Skin of body (tissue), 1 donor: ENCODE measurements at regions not wholly inside any gene's neighbourhood (a gene's known extent, or its start where the extent isn't known, plus 50 kb on each side); places are given as distances from the start of the nearest gene placed in this dataset.
"Not testable (repeated sequence)": the region's sequence is repeated elsewhere in the genome, so short reads cannot be mapped to it uniquely, and the experiment has no call there.

ENCODE experiments used
- DNase-seq: peaks from one replicate; lab custom pipeline; 2025; lab: John Stamatoyannopoulos, UW

DNA sequence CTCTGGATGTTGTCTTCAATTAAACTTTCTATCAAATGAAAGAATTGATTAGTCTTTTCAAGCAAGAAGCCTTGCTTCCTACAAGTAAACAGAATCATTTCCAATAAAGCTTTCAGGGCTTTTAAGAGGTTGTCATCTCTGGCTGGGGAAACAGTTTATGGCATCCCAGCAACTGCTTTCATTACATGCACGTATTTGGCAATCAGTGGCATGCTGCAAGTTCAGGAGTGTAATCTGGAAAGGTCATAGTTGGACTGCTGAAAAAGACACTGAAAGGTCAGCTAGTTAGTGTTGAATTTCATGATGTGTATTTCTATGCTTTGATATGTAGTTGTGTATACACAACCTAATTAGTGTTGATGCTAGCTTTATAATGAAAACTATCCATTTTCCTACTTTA, 332.9 kb downstream of the DSC3 start:
- no peak for DNase-seq

DNA sequence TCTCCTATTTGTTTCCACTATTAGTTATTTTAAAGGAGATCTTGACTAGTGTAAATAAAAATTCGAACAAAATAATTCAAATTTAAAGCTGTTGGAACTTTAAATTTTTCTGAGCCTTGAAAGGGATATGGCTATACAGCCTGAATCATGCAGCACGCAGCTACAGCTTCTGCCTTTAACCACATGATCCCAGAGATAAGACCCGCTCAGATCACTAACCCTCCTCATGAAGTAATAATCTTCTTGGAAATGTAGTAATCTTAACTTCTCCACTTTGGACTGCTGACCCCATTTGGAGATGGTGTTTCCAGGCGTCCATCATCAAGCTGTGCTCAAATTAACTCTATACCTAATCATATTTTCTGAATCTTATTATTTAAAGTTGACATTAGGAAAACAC, 336.6 kb downstream of the DSC3 start:
- DNase-seq, result no peak

DNA sequence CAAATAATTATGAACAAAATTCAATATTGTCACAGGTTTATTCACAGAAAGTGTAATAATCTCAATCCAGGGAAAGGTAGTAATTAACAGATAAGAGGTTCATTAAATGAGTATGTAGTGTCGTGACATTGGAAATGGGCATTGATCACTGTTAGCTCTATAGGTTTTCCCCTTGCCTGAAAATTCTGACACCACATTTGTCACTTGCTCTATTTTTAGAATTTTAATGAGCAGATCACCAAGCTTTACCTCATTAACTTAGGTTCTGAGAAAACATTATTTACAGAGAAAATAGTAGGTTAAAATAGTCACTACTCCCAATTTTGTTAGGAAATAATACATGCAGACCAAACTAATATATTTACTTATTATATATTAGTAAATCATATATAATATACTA, 344.0 kb downstream of the DSC3 start:
- no peak for DNase-seq

DNA sequence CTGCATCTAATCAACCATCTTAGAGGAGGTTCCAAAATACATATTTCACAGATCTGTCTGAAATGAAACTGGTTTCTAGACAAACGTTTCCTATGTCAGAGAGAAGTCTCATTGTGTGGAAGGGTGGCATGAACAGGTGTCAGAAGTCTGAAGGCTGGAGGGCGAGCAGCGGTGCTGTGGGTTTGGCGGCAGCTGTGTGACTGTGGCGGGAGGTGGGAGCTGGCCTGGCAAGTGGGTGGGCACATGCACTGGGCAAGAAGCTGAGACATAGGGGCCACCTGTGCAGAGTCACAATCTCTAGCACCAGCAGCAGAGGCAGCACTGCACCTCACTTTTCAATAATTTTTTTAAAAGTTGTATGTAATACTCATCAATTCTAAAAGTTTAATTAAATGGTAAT, 346.3 kb downstream of the DSC3 start:
- no peak for DNase-seq

DNA sequence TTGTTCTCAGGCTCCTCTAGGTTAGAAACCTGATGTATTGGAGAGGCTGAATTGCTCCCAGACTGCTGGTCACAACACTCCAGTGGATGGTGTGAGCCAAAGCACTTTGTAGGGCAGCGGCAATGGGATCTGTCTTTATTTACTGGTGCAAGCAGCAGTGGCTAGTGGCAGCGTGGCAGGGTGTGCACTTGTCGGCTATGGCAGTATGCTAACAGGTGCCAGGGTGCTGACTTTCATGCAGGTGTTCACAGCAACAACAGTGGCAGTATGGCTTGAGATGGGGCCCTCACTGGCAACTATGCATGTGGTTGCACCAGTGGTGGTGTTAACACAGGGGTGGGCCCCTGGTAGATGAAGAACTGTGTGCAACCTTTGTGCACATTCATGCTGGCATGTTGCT, 347.8 kb downstream of the DSC3 start:
- no peak for DNase-seq

DNA sequence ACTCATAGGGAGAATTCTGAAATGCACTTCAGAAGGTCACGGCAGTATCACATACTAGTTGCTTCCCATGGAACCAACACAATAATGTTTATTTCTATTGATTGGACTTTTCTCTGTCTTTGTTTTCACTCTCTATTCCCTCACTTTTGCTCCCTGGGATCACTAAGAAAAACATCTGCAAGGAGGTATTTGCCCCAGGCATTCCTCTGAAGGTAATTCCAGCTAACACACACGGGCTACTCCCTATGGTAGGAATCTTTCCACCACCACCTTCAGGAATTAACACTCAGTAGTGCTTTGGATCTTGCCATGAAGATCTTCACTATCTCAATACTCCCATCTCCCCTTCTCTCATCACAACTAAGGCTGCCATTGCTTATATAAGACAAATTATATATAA, 353.3 kb downstream of the DSC3 start:
- DNase-seq, result no peak

DNA sequence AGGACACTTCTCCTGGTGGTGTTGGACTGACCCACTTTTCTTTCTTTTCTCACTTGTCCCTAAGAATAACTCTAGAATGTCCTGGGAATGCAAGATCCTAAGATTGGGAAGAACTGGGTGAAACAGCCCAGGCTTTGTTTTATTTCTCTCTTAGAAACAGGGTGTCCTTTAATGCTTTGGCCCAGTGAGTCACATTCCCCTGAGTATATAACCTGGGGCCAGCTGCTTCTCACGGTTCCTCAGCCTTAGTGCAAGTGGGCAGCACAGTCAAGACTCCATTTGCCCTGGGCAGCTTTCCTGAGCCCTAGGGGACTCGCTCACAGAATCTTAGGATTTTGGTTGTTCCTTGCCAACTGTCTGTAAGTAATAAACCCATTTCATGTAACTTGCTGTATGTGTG, 355.0 kb downstream of the DSC3 start:
- DNase-seq, result no peak

DNA sequence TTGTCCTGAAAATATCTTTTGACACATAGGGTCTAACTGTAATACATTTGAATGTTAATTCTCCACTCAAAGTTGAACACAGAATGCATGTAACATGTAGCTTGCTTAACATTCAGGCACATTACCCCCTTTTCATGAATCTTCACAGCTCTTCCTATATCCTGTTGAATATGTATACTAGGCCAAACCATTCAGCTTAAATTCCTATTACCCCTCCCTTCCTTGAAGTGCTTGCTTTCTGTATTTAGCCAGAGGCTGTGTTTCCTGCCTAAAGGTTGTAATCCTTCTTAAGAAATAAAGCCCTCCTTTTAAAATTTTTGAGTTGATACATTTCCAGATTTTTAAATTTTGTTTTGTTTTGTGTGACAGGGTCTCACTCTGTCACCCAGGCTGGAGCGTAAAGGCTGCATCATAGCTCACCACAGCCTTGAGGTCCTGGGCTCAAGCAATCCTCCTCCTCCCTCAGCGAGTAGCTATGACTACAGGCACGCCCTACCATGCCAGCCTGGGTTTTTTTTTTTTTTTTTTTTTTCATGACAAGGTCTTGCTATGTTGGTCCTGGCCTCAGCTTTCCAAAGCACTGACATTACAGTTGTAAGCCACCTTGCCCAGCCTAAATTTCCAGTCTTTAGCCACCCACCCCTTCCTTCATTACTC, 357.6 kb downstream of the DSC3 start:
- no peak for DNase-seq

DNA sequence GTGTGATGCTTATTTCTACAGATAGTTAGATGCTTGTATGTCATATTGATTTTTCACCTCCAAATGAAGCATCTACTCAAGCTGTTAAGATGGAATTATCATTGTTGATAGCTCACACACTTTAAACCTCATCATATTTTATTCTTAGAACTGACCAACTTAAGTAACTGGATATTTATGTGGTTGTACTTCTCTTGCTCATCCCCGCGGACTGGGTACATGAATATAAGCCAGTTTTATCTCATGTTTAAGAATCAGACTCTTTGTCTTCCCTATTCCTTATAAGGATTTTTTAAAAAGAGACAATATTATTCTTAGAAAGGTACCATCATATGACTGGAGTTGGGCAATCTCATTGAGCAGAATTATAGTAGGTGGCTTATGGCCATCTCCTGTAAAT, 358.7 kb downstream of the DSC3 start:
- DNase-seq, result no peak

DNA sequence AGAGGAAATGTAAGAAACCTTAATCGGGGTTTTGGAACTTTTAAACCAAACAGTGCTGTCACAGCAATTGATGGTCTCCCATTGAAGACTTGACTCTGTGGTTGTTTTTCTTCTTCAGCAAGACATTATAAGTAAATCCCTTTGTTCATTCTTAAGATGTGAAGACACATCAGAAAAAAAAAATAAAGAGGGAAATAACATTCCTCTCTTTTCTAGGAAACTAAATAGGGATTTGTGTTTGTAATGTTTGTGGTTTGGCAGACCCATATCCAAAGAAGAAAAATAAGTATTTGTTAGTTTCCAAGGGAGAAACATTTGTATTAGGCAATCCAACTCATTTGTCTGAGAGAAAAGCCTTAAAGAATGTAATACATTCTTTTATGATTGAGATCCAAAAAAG, 359.9 kb downstream of the DSC3 start:
- DNase-seq, result peak; percentile 32

DNA sequence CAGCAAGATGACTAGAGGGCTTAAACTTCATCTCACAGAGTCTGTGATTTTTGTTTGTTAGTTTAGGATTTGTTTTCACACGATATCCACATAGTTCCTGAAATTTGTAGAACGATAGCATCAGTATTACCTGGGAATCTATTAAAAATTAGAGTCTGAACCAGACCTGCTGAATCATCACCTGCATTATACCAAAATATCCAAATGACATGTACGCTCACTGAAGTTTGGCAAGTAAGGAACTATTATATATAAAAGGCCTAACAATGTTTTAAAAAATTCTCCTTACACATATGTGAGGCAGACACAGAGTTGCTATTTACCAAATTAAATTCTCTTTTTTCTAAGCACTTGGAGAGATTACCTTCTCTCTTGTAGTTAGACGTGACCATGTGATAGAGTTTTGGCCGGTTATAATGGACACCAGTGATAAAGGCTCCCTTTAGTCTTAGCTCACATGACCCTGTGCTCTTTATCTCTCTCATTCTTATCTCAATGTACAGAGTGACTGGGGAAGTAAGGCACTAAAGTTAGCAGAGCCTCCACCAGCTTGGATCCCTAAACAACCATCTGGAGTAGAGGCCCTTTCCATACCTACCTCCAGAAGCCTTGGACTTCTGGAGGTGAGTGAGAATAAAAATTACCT, 363.1 kb downstream of the DSC3 start:
- no peak for DNase-seq

DNA sequence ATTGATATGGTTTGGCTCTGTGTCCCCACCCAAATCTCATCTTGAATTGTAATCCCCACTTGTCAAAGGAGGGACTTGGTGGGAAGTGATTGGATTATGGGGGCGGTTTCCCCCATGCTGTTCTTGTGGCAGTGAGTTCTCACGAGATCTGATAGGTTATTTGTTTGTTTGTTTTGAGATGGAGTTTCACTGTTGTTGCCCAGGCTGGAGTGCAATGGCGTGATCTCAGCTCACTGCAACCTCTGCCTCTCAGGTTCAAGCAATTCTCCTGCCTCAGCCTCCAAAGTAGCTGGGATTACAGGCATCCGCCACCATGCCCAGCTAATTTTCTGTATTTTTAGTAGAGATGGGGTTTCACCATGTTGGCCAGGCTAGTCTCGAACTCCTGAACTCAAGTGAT, 364.7 kb downstream of the DSC3 start:
- not testable (repeated sequence) for DNase-seq

DNA sequence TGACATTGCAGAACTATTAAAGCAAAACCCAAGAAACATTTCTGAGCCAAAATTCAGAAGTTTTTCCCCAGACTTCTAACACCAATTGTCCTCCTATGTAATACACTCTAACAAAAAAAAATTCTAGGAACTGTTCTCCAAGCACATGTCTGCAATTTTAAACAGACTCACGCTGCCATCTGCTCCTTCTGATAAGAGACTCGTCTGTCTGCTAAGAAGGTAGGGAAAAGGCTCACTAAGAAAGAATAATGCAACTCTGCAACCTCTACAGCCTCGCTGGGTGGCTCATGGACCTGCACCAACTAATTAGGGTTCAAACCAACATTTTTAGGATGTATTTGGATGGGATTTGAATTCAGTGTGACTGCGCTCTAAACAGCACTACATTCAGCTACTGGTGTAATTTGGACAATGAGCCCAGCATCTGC, 366.5 kb downstream of the DSC3 start:
- DNase-seq, result no peak

DNA sequence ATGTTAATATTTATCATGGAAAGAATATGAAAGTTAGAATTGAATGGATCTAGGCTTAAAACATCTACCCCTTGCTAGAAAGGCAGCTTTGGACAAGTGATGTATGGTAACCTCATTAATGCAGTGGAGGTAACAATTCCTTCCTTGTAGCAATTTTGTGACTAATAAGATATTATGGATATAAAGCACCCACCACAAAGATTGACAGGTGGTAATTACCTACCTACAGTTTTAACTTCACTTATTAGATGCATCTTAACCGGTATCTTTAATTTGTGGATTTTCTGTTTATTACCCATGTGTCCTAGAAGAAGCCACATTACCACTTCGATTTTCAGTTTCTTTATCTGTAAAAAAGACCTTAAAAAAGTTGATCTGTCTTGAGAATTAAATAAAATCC, 367.0 kb downstream of the DSC3 start:
- DNase-seq, result no peak

DNA sequence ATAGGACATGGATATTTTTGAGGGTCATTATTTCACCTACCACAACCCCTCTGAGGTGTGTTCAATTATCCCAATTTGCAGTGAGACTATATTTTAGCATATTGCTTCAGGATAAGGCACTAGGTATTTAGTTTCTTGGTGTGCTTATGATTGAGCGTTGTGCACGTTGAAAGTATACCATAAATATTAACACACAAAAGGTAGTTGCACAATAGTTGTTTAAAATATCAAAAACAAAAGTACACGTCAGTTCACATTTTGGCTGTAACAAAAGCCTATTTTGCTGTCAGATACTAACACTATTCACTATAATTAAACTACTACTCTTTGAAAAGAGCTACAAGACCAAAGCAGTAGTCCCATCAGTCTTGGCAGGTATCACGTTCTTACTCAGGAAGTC, 367.5 kb downstream of the DSC3 start:
- no peak for DNase-seq

DNA sequence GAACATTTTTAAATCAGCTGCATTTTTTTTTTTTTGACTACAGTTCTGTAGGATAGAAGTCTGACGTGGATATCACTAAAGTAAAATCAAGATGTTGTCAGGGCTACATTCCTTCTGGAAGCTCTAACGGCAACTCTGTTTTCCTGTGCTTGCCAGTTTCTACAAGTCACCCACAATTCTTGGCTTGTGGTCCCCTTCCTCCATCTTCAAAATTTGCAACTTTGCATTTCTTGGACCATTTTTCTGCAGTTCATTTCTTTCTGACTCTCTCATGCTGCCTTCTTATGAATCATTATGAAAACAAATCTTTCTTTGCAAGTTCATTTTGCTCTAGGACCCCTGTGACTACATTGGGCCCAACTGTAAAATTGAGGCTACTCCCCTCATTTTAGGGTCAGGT, 367.9 kb downstream of the DSC3 start:
- DNase-seq, result no peak

DNA sequence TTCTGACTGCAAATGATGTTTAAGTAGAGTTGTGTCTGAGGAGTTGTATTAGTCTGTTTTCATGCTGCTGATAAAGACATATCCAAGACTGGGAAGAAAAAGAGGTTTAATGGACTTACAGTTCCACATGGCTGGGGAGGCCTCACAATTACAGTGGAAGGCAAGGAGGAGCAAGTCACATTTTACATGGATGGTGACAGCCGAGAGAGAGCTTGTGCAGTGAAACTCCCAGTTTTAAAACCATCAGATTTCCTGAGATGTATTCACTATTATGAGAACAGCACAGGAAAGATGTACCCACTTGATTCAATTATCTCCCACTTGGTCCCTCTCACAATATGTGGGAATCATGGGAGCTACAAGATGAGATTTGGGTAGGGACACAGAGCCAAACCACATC, 370.1 kb downstream of the DSC3 start:
- DNase-seq, result not testable (repeated sequence)

DNA sequence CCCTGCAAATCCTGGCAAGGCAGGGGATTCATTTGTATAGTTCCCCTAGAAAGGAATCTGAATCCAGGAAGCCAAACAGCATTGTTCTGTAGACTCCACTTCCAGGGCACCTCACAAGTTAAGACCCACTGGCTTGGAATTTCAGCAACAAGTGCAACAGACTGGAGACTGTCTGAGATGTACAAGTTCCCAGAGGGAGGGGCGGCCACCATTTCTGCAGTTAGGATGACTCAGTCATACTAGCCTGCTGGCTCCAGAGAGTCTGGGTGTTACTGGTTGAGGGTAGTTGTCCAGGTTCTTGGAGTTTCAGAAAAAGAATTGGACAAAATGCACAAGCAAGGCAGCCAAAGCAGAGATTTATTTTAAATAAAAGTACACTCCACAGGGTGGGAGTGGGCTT, 384.2 kb downstream of the DSC3 start:
- DNase-seq, result no peak

DNA sequence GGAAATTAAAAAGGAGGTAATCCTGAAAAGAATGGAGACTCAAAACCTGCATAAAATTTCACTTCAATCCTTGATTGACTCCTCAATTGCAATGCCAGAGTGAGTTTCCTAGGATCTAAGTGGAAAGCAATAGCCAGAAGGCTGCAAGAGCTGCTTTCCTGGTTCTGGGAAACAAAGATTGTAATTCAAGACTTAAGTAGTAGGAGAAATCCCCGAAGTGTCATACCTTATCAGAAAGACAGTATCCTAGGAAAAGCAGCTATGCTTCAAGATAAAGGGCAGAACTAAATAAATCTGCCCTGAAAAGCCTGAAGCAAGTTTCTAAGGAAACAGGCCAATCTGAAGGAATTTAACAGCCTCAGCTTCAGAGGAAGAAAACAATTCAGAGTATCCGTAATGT, 390.2 kb downstream of the DSC3 start:
- no peak for DNase-seq

DNA sequence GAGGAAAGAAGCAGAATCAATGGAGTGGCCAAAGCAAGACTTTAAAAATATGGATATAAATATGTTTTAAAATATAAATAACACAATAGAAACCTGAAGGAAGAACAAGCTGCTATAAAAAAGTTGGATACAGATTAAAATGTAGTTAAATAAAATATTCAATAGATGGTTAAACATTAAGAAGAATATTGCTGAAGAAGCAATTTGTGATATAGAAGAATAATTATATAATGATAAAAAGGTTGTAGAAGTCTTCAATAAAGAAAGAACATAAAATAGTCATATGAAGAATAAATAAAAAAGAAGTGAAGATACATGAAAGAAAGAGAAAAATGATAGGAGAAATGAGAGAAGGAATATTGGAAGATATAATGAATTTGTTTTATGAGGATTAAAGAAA, 392.0 kb downstream of the DSC3 start:
- no peak for DNase-seq

DNA sequence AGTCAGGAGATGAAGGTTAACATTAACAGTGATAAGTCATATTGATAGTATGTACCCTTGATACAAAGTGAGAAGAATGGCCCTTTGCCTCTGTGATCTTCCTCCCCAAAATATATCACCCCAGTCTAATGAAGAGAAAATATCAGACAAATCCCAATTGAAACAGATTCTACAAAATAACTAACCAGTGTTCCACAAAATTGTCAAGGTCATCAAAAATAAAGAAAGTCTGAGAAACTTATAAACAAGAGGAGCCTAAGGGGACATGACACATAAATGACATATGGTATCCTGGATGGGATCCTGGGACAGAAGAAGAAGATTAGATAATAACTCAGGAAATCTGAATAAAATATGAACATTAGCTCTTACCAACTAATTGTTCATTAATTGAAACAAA, 398.4 kb downstream of the DSC3 start:
- DNase-seq, result no peak

DNA sequence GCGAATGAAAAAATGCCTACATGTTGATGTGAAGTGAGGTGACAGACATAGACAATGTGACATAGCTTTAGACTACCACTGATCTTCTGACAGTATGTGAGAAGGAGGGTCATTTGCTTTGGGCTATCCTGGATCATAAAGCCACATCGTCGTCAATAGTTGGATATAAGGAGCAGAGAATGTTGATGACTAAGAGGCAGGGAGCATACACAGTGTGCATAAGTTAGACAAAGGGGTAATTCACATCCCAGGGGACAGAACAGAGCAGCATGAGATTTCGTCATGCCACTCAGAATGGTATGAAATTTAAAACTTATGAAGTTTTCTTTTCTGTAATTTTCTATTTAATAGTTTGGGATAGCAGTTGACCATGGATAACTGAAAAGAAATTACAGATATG, 403.2 kb downstream of the DSC3 start:
- DNase-seq, result no peak

DNA sequence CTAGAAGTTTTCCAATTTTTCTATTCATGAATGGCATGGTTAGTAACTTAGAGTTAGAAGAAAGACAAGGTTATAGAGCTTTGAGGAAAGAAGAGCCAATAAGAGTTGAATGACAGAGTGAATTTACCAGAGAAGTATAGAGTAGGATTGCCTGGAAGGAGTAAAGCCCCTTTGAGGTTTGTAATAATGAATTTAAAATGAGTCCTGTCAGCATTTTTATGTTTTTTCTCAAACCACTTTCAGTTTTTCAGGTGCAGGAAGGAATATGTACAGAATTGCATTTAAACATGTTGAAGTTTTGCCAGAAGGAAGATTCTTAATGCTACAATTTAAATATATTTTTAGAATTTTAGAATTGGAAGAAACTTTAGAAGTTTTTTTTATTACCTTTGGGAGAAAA, 408.3 kb downstream of the DSC3 start:
- no peak for DNase-seq
